Liver (tissue), 8 donors: ENCODE measurements at regions not wholly inside any gene's neighbourhood (a gene's known extent, or its start where the extent isn't known, plus 50 kb on each side); places are given as distances from the start of the nearest gene placed in this dataset.

ENCODE experiments used
- DNase-seq: peaks from one replicate; pipeline ENCODE4 v3.0.0-alpha.2; 2017; ENCODE audit warnings: low spot score
- H3K27ac ChIP-seq, 2 donors: one replicate each; pipeline ENCODE4 v1.7.0; 2013; ENCODE audit warnings: inconsistent platforms in 2 of 2, low read length in 2 of 2, control low read depth in 1 of 2, low read depth in 1 of 2, mild to moderate bottlenecking in 1 of 2
- H3K27me3 ChIP-seq, 4 donors: one replicate each; pipeline versions ENCODE4 v1.6.1 to v1.7.0; 2013; ENCODE audit warnings: low read length in 3 of 4, inconsistent platforms in 1 of 4, mild to moderate bottlenecking in 1 of 4, moderate library complexity in 1 of 4; ENCODE audit not compliant: control insufficient read depth in 4 of 4, insufficient read depth in 4 of 4
- H3K36me3 ChIP-seq, 4 donors: one replicate each; pipeline versions ENCODE4 v1.6.1 to v1.7.0; 2013; ENCODE audit warnings: low read length in 3 of 4, mild to moderate bottlenecking in 3 of 4, low read depth in 1 of 4, moderate library complexity in 1 of 4; ENCODE audit not compliant: control insufficient read depth in 4 of 4, insufficient read depth in 3 of 4
- H3K4me1 ChIP-seq, 4 donors: one replicate each; pipeline versions ENCODE4 v1.6.1 to v1.7.0; 2013; ENCODE audit warnings: low read length in 3 of 4, mild to moderate bottlenecking in 3 of 4, moderate library complexity in 1 of 4; ENCODE audit not compliant: control insufficient read depth in 4 of 4, insufficient read depth in 4 of 4
- H3K4me3 ChIP-seq, 3 donors: one replicate each; pipeline versions ENCODE4 v1.6.1 to v1.7.0; 2013; ENCODE audit warnings: low read length in 3 of 3, control low read depth in 1 of 3, low read depth in 1 of 3, mild to moderate bottlenecking in 1 of 3
- H3K9ac ChIP-seq, 2 donors: one replicate each; pipeline ENCODE4 v1.7.0; 2013; ENCODE audit warnings: low read length in 2 of 2, mild to moderate bottlenecking in 2 of 2, moderate library complexity in 2 of 2, control low read depth in 1 of 2, low read depth in 1 of 2
- H3K9me3 ChIP-seq, 4 donors: one replicate each; pipeline versions ENCODE4 v1.6.1 to v1.7.0; 2013; ENCODE audit warnings: low read length in 3 of 4; ENCODE audit not compliant: control insufficient read depth in 4 of 4
- CTCF ChIP-seq: fragments of 150-350 bp; IDR thresholded peaks from 2 replicates; pipeline ENCODE4 v1.5.1; 2017; ENCODE audit warnings: improper control_type of control experiment, low read depth, low read length; ENCODE audit not compliant: missing input control
- EGR1 ChIP-seq, 2 donors: IDR thresholded peaks; 2 replicates each; pipeline ENCODE4 v1.6.1; 2016 to 2018; ENCODE audit warnings: antibody characterized with exemption in 2 of 2, low read depth in 2 of 2
- FOXA1 ChIP-seq: IDR thresholded peaks from 2 replicates; pipeline ENCODE4 v1.6.1; 2016; ENCODE audit warnings: antibody characterized with exemption
- FOXA2 ChIP-seq: IDR thresholded peaks from 2 replicates; pipeline ENCODE4 v1.6.1; 2016; ENCODE audit warnings: antibody characterized with exemption
- GABPA ChIP-seq, 2 donors: IDR thresholded peaks in 1 of 2; conservative IDR thresholded peaks in 1 of 2; 2 replicates each; pipeline ENCODE4 v1.6.1; 2016; ENCODE audit warnings: antibody characterized with exemption in 2 of 2, mild to moderate bottlenecking in 1 of 2, moderate library complexity in 1 of 2
- HNF4A ChIP-seq, 2 donors: conservative IDR thresholded peaks; 2 replicates each; pipeline ENCODE4 v1.6.1; 2016; ENCODE audit warnings: antibody characterized with exemption in 2 of 2, mild to moderate bottlenecking in 2 of 2
- HNF4G ChIP-seq: IDR thresholded peaks from 2 replicates; pipeline ENCODE4 v1.6.1; 2016; ENCODE audit warnings: antibody characterized with exemption
- JUND ChIP-seq, 2 donors: IDR thresholded peaks; 2 replicates each; pipeline ENCODE4 v1.6.1; 2016; ENCODE audit warnings: antibody characterized with exemption in 2 of 2
- MAX ChIP-seq: IDR thresholded peaks from 2 replicates; pipeline ENCODE4 v1.6.1; 2016; ENCODE audit warnings: antibody characterized with exemption
- NR2F2 ChIP-seq: IDR thresholded peaks from 2 replicates; pipeline ENCODE4 v1.6.1; 2016; ENCODE audit warnings: antibody characterized with exemption
- RAD21 ChIP-seq, 2 donors: IDR thresholded peaks; 2 replicates each; pipeline ENCODE4 v1.6.1; 2016; ENCODE audit warnings: antibody characterized with exemption in 2 of 2, mild to moderate bottlenecking in 2 of 2
- RXRA ChIP-seq, 2 donors: IDR thresholded peaks; 2 replicates each; pipeline ENCODE4 v1.6.1; 2017 to 2018; ENCODE audit warnings: antibody characterized with exemption in 2 of 2, mild to moderate bottlenecking in 1 of 2
- SP1 ChIP-seq: IDR thresholded peaks from 2 replicates; pipeline ENCODE4 v1.6.1; 2018; ENCODE audit warnings: antibody characterized with exemption, mild to moderate bottlenecking
- TAF1 ChIP-seq: conservative IDR thresholded peaks from 2 replicates; pipeline ENCODE4 v1.6.1; 2016; ENCODE audit warnings: antibody characterized with exemption, mild to moderate bottlenecking
- YY1 ChIP-seq: IDR thresholded peaks from 2 replicates; pipeline ENCODE4 v1.6.1; 2016; ENCODE audit warnings: antibody characterized with exemption, mild to moderate bottlenecking
- ZBTB33 ChIP-seq: IDR thresholded peaks from 2 replicates; pipeline ENCODE4 v1.6.1; 2016; ENCODE audit warnings: antibody characterized with exemption
- WGBS: extraction: QIAGEN DNeasy Blood & Tissue Kit; methylation state at CpG from one replicate; pipeline ENCODE4 v1.1.7; 2013; 5-methylcytosine and 5-hydroxymethylcytosine counted together
- TF ChIP-seq, protein P1 (sequence below): IDR thresholded peaks from 2 replicates; pipeline ENCODE4 v1.6.1; 2016; ENCODE audit warnings: antibody characterized with exemption
- TF ChIP-seq, protein P2 (sequence below): IDR thresholded peaks from 2 replicates; pipeline ENCODE4 v1.6.1; 2016; ENCODE audit warnings: antibody characterized with exemption, mild to moderate bottlenecking
- donor health status: healthy.
- donor health status: healthy.
- donor health status: healthy.
- donor health status: healthy.
- donor health status: healthy.

DNA sequence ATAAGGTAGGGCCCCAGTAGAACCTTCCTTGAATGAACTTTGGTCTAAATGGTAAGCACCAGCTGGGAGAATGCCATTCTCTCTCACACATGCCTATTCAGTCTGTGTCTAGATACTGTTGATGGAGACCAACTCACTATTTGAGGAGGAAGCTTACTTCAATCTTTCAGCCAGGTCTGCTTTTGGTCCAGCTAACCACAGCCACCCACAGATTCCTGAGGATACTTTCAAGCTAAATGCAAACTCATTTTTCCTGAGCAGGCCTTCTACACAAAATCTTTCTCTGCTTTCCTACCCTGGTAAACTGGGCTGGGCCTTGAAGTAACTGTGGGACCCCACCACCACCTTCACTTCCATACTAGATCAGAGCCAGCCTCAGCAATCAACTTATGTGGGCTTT, 76.9 kb upstream of the KLF3 start:
- no peaks in the 10 kb centered on the region for H3K9me3 ChIP-seq
- no peak for DNase-seq
- H3K36me3 ChIP-seq, result no peaks in the 10 kb centered on the region
- no peak overlapping the region for H3K9ac ChIP-seq
- H3K4me3 ChIP-seq, result no peak overlapping the region
- H3K4me1 ChIP-seq, result no peaks in the 10 kb centered on the region
- H3K27ac ChIP-seq, result no peak overlapping the region
- H3K27me3 ChIP-seq, result no peaks in the 10 kb centered on the region
- TF ChIP-seq, protein P1, sequence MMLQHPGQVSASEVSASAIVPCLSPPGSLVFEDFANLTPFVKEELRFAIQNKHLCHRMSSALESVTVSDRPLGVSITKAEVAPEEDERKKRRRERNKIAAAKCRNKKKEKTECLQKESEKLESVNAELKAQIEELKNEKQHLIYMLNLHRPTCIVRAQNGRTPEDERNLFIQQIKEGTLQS, result no peak

DNA sequence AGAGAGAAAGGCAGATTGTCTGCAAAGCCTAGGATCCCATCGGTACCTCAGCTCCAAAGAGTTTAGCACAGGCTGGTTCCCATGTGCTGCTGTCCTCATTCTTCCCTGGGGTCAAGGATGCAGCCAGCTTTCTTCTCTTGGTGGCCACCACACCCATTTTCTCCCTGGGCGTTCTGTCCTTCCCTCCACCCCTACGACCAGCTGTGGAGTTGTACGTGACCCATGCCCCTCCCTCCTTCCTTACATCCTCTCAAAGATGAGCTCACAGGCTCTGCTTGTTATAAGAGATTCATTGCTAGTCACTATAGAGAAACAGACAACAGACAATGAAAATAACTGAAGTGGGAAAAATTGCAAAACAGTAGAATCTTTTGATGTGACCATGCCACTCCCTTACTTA, 74.0 kb upstream of the KLF3 start:
- no peak for DNase-seq
- no peaks in the 10 kb centered on the region for H3K27me3 ChIP-seq
- no peaks in the 10 kb centered on the region for H3K4me1 ChIP-seq
- H3K4me3 ChIP-seq, result no peak overlapping the region
- no peaks in the 10 kb centered on the region for H3K9me3 ChIP-seq
- H3K27ac ChIP-seq, result no peak overlapping the region
- WGBS, result 81% methylated on average over 4 of the region's 4 CpGs
- no peaks in the 10 kb centered on the region for H3K36me3 ChIP-seq
- TF ChIP-seq GABPA (IDR thresholded peaks at IDR 0.05 in 1 of 2, conservative IDR thresholded peaks at IDR 0.05 in 1 of 2) (no peak), CTCF (no peak), TAF1 (no peak), ZBTB33 (no peak), NR2F2 (no peak), SP1 (no peak), FOXA2 (no peak), HNF4G (no peak), EGR1 (IDR thresholded peaks at IDR 0.05; ENCODE audit: low read depth in 2 of 2) (no peak), RAD21 (IDR thresholded peaks at IDR 0.05) (no peak), FOXA1 (no peak), MAX (no peak), YY1 (no peak), HNF4A (conservative IDR thresholded peaks at IDR 0.05) (no peak), RXRA (IDR thresholded peaks at IDR 0.05) (no peak), JUND (IDR thresholded peaks at IDR 0.05) (no peak)
- TF ChIP-seq, protein P2, sequence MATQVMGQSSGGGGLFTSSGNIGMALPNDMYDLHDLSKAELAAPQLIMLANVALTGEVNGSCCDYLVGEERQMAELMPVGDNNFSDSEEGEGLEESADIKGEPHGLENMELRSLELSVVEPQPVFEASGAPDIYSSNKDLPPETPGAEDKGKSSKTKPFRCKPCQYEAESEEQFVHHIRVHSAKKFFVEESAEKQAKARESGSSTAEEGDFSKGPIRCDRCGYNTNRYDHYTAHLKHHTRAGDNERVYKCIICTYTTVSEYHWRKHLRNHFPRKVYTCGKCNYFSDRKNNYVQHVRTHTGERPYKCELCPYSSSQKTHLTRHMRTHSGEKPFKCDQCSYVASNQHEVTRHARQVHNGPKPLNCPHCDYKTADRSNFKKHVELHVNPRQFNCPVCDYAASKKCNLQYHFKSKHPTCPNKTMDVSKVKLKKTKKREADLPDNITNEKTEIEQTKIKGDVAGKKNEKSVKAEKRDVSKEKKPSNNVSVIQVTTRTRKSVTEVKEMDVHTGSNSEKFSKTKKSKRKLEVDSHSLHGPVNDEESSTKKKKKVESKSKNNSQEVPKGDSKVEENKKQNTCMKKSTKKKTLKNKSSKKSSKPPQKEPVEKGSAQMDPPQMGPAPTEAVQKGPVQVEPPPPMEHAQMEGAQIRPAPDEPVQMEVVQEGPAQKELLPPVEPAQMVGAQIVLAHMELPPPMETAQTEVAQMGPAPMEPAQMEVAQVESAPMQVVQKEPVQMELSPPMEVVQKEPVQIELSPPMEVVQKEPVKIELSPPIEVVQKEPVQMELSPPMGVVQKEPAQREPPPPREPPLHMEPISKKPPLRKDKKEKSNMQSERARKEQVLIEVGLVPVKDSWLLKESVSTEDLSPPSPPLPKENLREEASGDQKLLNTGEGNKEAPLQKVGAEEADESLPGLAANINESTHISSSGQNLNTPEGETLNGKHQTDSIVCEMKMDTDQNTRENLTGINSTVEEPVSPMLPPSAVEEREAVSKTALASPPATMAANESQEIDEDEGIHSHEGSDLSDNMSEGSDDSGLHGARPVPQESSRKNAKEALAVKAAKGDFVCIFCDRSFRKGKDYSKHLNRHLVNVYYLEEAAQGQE, result no peak
- TF ChIP-seq, protein P1, result no peak
- no peak overlapping the region for H3K9ac ChIP-seq
